ENCODE measurements at regions not wholly inside any gene's neighbourhood (a gene's known extent, or its start where the extent isn't known, plus 50 kb on each side); places are given as distances from the start of the nearest gene placed in this dataset.

GRCh38 chr19:20397292-20397691 is 168.3 kb downstream of the ZNF737 start:
- Histone ChIP-seq H2AFZ (ENCODE audit: low read length) (no peak overlapping the region), H3K9me2 (replicated peaks; ENCODE audit: low read depth, low read length) (no peaks in the 10 kb centered on the region), H3K36me3 (ENCODE audit: insufficient read depth, low read length) (no peaks in the 10 kb centered on the region), H4K20me1 (ENCODE audit: insufficient read depth, low read length, poor library complexity, severe bottlenecking) (no peaks in the 10 kb centered on the region), H3K9ac (ENCODE audit: low read depth, low read length, poor library complexity, severe bottlenecking) (no peak overlapping the region), H3K79me2 (ENCODE audit: insufficient read depth, low read length) (no peaks in the 10 kb centered on the region), H3K4me1 (ENCODE audit: insufficient read depth, low read length, poor library complexity, severe bottlenecking) (no peaks in the 10 kb centered on the region), H3F3A (ENCODE audit: low read depth) (no peaks in the 10 kb centered on the region), H3K4me3 (ENCODE audit: low read length, poor library complexity, severe bottlenecking) (no peak overlapping the region), H3K4me2 (ENCODE audit: low read depth, low read length, poor library complexity, severe bottlenecking) (no peak overlapping the region), H3K27me3 (ENCODE audit: insufficient read depth, low read length, poor library complexity, severe bottlenecking) (no peaks in the 10 kb centered on the region), H3K9me3 (ENCODE audit: insufficient read depth, low read depth, low read length) (peaks cover 24% of the 10 kb centered on the region; the same call in 1 of the 2 replicates)
- no peak for TF ChIP-seq CTCF (conservative IDR thresholded peaks at IDR 0.05; ENCODE audit: low read length)
- no peak for TF ChIP-seq EZH2phosphoT487 (IDR thresholded peaks at IDR 0.05; ENCODE audit: borderline replicate concordance)

- H3K79me2 ChIP-seq (ENCODE audit: insufficient read depth, low read length): no peaks in the 10 kb centered on the region
- H3K9ac ChIP-seq (ENCODE audit: low read depth, low read length, poor library complexity, severe bottlenecking): no peak overlapping the region
- H3K4me2 ChIP-seq (ENCODE audit: low read depth, low read length, poor library complexity, severe bottlenecking): no peak overlapping the region
- no peak overlapping the region for H2AFZ ChIP-seq (ENCODE audit: low read length)
- H3K9me3 ChIP-seq (ENCODE audit: insufficient read depth, low read depth, low read length): no peaks in the 10 kb centered on the region; the same call in 1 of the 2 replicates
- no peaks in the 10 kb centered on the region for H3K4me1 ChIP-seq (ENCODE audit: insufficient read depth, low read length, poor library complexity, severe bottlenecking)
- H3K9me2 ChIP-seq (replicated peaks; ENCODE audit: low read depth, low read length): no peaks in the 10 kb centered on the region
- no peak for TF ChIP-seq CTCF (conservative IDR thresholded peaks at IDR 0.05; ENCODE audit: low read length)
- TF ChIP-seq EZH2phosphoT487 (IDR thresholded peaks at IDR 0.05; ENCODE audit: borderline replicate concordance): no peak
- H4K20me1 ChIP-seq (ENCODE audit: insufficient read depth, low read length, poor library complexity, severe bottlenecking): no peaks in the 10 kb centered on the region
- H3K27me3 ChIP-seq (ENCODE audit: insufficient read depth, low read length, poor library complexity, severe bottlenecking): no peaks in the 10 kb centered on the region
- no peak overlapping the region for H3K4me3 ChIP-seq (ENCODE audit: low read length, poor library complexity, severe bottlenecking)
- H3F3A ChIP-seq (ENCODE audit: low read depth): no peaks in the 10 kb centered on the region
- no peaks in the 10 kb centered on the region for H3K36me3 ChIP-seq (ENCODE audit: insufficient read depth, low read length)
These were observed 176.8 kb downstream of the ZNF737 start for GRCh38 chr19:20388706-20389225.

DNA sequence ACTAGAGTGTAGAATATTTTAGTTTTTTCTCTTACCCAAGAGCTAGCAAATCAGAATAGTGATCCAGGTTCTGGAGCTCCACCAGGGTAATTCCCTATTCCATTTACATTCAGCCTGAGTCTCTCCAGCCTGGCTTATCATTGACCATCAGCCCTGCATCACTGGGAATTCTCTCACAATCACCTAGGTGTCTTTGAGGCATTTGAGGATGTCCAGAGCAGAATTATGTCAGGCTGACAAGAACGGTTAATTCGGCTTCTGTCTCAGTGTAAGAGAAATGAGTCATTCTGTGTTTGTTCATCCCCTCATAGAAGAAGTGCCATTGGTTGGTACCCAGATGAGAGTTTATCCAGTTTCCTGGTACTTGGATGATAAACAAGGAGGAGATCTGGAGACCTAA is 180.5 kb downstream of the ZNF737 start:
- H3K79me2 ChIP-seq (ENCODE audit: insufficient read depth, low read length): no peaks in the 10 kb centered on the region
- H3K9me3 ChIP-seq (ENCODE audit: insufficient read depth, low read depth, low read length): no peaks in the 10 kb centered on the region; the same call in 1 of the 2 replicates
- no peaks in the 10 kb centered on the region for H3F3A ChIP-seq (ENCODE audit: low read depth)
- no peaks in the 10 kb centered on the region for H4K20me1 ChIP-seq (ENCODE audit: insufficient read depth, low read length, poor library complexity, severe bottlenecking)
- no peak overlapping the region for H3K9ac ChIP-seq (ENCODE audit: low read depth, low read length, poor library complexity, severe bottlenecking)
- H3K9me2 ChIP-seq (replicated peaks; ENCODE audit: low read depth, low read length): no peaks in the 10 kb centered on the region
- H2AFZ ChIP-seq (ENCODE audit: low read length): no peak overlapping the region
- no peaks in the 10 kb centered on the region for H3K27me3 ChIP-seq (ENCODE audit: insufficient read depth, low read length, poor library complexity, severe bottlenecking)
- TF ChIP-seq CTCF (conservative IDR thresholded peaks at IDR 0.05; ENCODE audit: low read length) (no peak), EZH2phosphoT487 (IDR thresholded peaks at IDR 0.05; ENCODE audit: borderline replicate concordance) (no peak)
- H3K4me2 ChIP-seq (ENCODE audit: low read depth, low read length, poor library complexity, severe bottlenecking): no peak overlapping the region
- H3K4me1 ChIP-seq (ENCODE audit: insufficient read depth, low read length, poor library complexity, severe bottlenecking): no peaks in the 10 kb centered on the region
- no peak overlapping the region for H3K4me3 ChIP-seq (ENCODE audit: low read length, poor library complexity, severe bottlenecking)
- H3K36me3 ChIP-seq (ENCODE audit: insufficient read depth, low read length): no peaks in the 10 kb centered on the region

Measured in Loucy (cell line).